ENCODE measurements at regions not wholly inside any gene's neighbourhood (a gene's known extent, or its start where the extent isn't known, plus 50 kb on each side); places are given as distances from the start of the nearest gene placed in this dataset.

- H4K20me1 ChIP-seq (replicated peaks; ENCODE audit: control insufficient read depth, extremely low read depth, insufficient read depth, low read length), result no peaks in the 10 kb centered on the region
- intact Hi-C loops (cut with micrococcal nuclease) (no loop called here), dilution Hi-C loops (cut with MboI; ENCODE audit: extremely low pct_ligation_motif_present, low sequenced_read_pairs) (no loop called here)
- no peak overlapping the region for H3K4me3 ChIP-seq (replicated peaks in 1 of 3; ENCODE audit: insufficient read depth in 1 of 3, low read depth in 1 of 3, low read length in 3 of 3)
- H3K9ac ChIP-seq (replicated peaks; ENCODE audit: extremely low read depth, insufficient read depth, low read length), result no peak overlapping the region
- no peak overlapping the region for H3K4me2 ChIP-seq (ENCODE audit: insufficient read depth, low read length)
- H3K79me2 ChIP-seq (ENCODE audit: control insufficient read depth, insufficient read depth, low read length), result no peaks in the 10 kb centered on the region
- H3K4me1 ChIP-seq (ENCODE audit: control insufficient read depth, extremely low read depth, insufficient read depth, low read length), result no peaks in the 10 kb centered on the region
- BruUV-seq (replicated peaks), result no TSS peak
- ChIA-PET POLR2A (no interaction called here), CTCF (interaction anchor here (1.4 to 1.5 kb wide), 2 partner anchors 9 to 126 kb away, joined by 3 to 6 read pairs; no protein-coding TSS in a partner anchor)
- H3K9me1 ChIP-seq (replicated peaks; ENCODE audit: control insufficient read depth, extremely low read depth, insufficient read depth, low read length), result no peaks in the 10 kb centered on the region
- H3K27ac ChIP-seq (ENCODE audit: insufficient read depth, low read depth, low read length), result no peak overlapping the region
- DNase-seq (ENCODE audit: low read depth, low spot score), result no peak
- no peak for TF ChIP-seq MYC (IDR thresholded peaks at IDR 0.05; ENCODE audit: low read depth, low read length)
- no peak for TF ChIP-seq JUN (IDR thresholded peaks at IDR 0.05; ENCODE audit: borderline replicate concordance, insufficient read depth, insufficient read length, low read depth)
- H3K9me3 ChIP-seq (replicated peaks; ENCODE audit: control insufficient read depth, insufficient read depth, low read length), result no peaks in the 10 kb centered on the region
- no peak overlapping the region for H2AFZ ChIP-seq (ENCODE audit: low read depth, low read length)
- no peaks in the 10 kb centered on the region for H3K27me3 ChIP-seq (ENCODE audit: control insufficient read depth in 2 of 2, insufficient read depth in 2 of 2, low read length in 2 of 2)
- no peaks in the 10 kb centered on the region for H3K36me3 ChIP-seq (ENCODE audit: control insufficient read depth in 2 of 2, extremely low read depth in 1 of 2, insufficient read depth in 2 of 2, low read length in 2 of 2)
- FAIRE-seq, result no peak
Observed at GRCh38 chr5:74266836-74267235, 373.7 kb downstream of the ENC1 start.

GRCh38 chr5:74266132-74266531, 374.4 kb downstream of the ENC1 start:
- dilution Hi-C loops (cut with MboI; ENCODE audit: extremely low pct_ligation_motif_present, low sequenced_read_pairs), result no loop called here
- H3K27me3 ChIP-seq (ENCODE audit: control insufficient read depth in 2 of 2, insufficient read depth in 2 of 2, low read length in 2 of 2), result no peaks in the 10 kb centered on the region
- no peak overlapping the region for H3K4me2 ChIP-seq (ENCODE audit: insufficient read depth, low read length)
- no TSS peak for BruUV-seq (replicated peaks)
- H3K9me3 ChIP-seq (replicated peaks; ENCODE audit: control insufficient read depth, insufficient read depth, low read length), result no peaks in the 10 kb centered on the region
- H2AFZ ChIP-seq (ENCODE audit: low read depth, low read length), result no peak overlapping the region
- H4K20me1 ChIP-seq (replicated peaks; ENCODE audit: control insufficient read depth, extremely low read depth, insufficient read depth, low read length), result no peaks in the 10 kb centered on the region
- no peaks in the 10 kb centered on the region for H3K9me1 ChIP-seq (replicated peaks; ENCODE audit: control insufficient read depth, extremely low read depth, insufficient read depth, low read length)
- H3K79me2 ChIP-seq (ENCODE audit: control insufficient read depth, insufficient read depth, low read length), result no peaks in the 10 kb centered on the region
- DNase-seq (ENCODE audit: low read depth, low spot score) (no peak), FAIRE-seq (no peak)
- intact Hi-C loops (cut with micrococcal nuclease), result no loop called here
- H3K9ac ChIP-seq (replicated peaks; ENCODE audit: extremely low read depth, insufficient read depth, low read length), result no peak overlapping the region
- H3K4me3 ChIP-seq (replicated peaks in 1 of 3; ENCODE audit: insufficient read depth in 1 of 3, low read depth in 1 of 3, low read length in 3 of 3), result no peak overlapping the region
- CTCF ChIA-PET, result interaction anchor here (1.4 to 1.5 kb wide), 2 partner anchors 8 to 125 kb away, joined by 3 to 6 read pairs; no protein-coding TSS in a partner anchor
- no peaks in the 10 kb centered on the region for H3K36me3 ChIP-seq (ENCODE audit: control insufficient read depth in 2 of 2, extremely low read depth in 1 of 2, insufficient read depth in 2 of 2, low read length in 2 of 2)
- no peaks in the 10 kb centered on the region for H3K4me1 ChIP-seq (ENCODE audit: control insufficient read depth, extremely low read depth, insufficient read depth, low read length)
- H3K27ac ChIP-seq (ENCODE audit: insufficient read depth, low read depth, low read length), result no peak overlapping the region
- POLR2A ChIA-PET, result no interaction called here
- no peak for TF ChIP-seq JUN (IDR thresholded peaks at IDR 0.05; ENCODE audit: borderline replicate concordance, insufficient read depth, insufficient read length, low read depth)
- TF ChIP-seq EZH2 (IDR thresholded peaks at IDR 0.05; ENCODE audit: borderline replicate concordance, low read depth, low read length, severe bottlenecking), result no peak
- no peak for TF ChIP-seq FOS (IDR thresholded peaks at IDR 0.05; ENCODE audit: borderline replicate concordance, insufficient read depth, low read length)
- TF ChIP-seq POLR2A (IDR thresholded peaks at IDR 0.05; ENCODE audit: low read depth, low read length), result no peak
- no peak for TF ChIP-seq GATA2 (IDR thresholded peaks at IDR 0.05; ENCODE audit: insufficient read depth, insufficient read length, low read depth, low read length)
- no peak for TF ChIP-seq POLR2AphosphoS5 (IDR thresholded peaks at IDR 0.05; ENCODE audit: insufficient read depth, low read depth, low read length)
- TF ChIP-seq MAX (IDR thresholded peaks at IDR 0.05; ENCODE audit: insufficient read depth, insufficient read length), result no peak
- no peak for TF ChIP-seq CTCF (IDR thresholded peaks at IDR 0.05; ENCODE audit: extremely low read depth in 1 of 2, insufficient read depth in 1 of 2, low read depth in 1 of 2, low read length in 2 of 2)
- TF ChIP-seq MYC (IDR thresholded peaks at IDR 0.05; ENCODE audit: low read depth, low read length), result no peak

Measured in endothelial cell of umbilical vein (primary cell).